MCF 10A (cell line): ENCODE measurements at regions not wholly inside any gene's neighbourhood (a gene's known extent, or its start where the extent isn't known, plus 50 kb on each side); places are given as distances from the start of the nearest gene placed in this dataset.

Experiments
- BruUV-seq: library from RNA; stranded (reverse); fragments of 400-500 nt; replicated peaks from 2 replicates; lab custom pipeline; 2021; lab: Mats Ljungman, UMichigan
- CTCF ChIA-PET: fragments of 300-600 bp; sonication (Branson Sonifier 250); formaldehyde crosslinking; extraction: SDS; loops from one replicate; lab custom pipeline; 2021; ENCODE audit warnings: antibody characterized with exemption, inconsistent platforms; lab: Yijun Ruan, JAX
- POLR2A ChIA-PET: fragments of 300-600, 350-650 bp; sonication (Branson Sonifier 250); formaldehyde crosslinking; extraction: SDS; loops from one replicate; lab custom pipeline; 2020; ENCODE audit warnings: antibody characterized with exemption, inconsistent platforms; lab: Yijun Ruan, JAX
- DNase-seq: peaks from one replicate; pipeline ENCODE4 v3.0.0-alpha.2; 2018; ENCODE audit not compliant: unreplicated experiment
- H3K27ac Mint-ChIP-seq: one replicate; pipeline ENCODE4 v1.8.0; 2022; ENCODE audit warnings: mild to moderate bottlenecking, low read depth, mixed read lengths; ENCODE audit not compliant: unreplicated experiment
- H3K27me3 Mint-ChIP-seq: one replicate; pipeline ENCODE4 v1.8.0; 2022; ENCODE audit warnings: mixed read lengths; ENCODE audit not compliant: insufficient read depth, unreplicated experiment
- H3K36me3 Mint-ChIP-seq: one replicate; pipeline ENCODE4 v1.8.0; 2022; ENCODE audit warnings: mild to moderate bottlenecking, moderate library complexity, mixed read lengths; ENCODE audit not compliant: insufficient read depth, unreplicated experiment
- H3K4me1 Mint-ChIP-seq: one replicate; pipeline ENCODE4 v1.8.0; 2022; ENCODE audit warnings: mixed read lengths; ENCODE audit not compliant: insufficient read depth, unreplicated experiment
- H3K4me3 Mint-ChIP-seq: one replicate; pipeline ENCODE4 v1.8.0; 2022; ENCODE audit warnings: mild to moderate bottlenecking, moderate library complexity, mixed read lengths; ENCODE audit not compliant: unreplicated experiment
- H3K9me3 Mint-ChIP-seq: one replicate; pipeline ENCODE4 v1.8.0; 2022; ENCODE audit warnings: mixed read lengths; ENCODE audit not compliant: unreplicated experiment
- intact Hi-C: fragments of 100-400 bp; cut with micrococcal nuclease; formaldehyde crosslinking; loops from 2 replicates; pipeline ENCODE4 v1.14.1; 2022
- TF ChIP-seq, protein P1 (sequence below): fragments of 200-600 bp; IDR thresholded peaks from one replicate; pipeline ENCODE4 v1.8.0; 2022; ENCODE audit warnings: antibody characterized with exemption, mild to moderate bottlenecking; ENCODE audit not compliant: unreplicated experiment

DNA sequence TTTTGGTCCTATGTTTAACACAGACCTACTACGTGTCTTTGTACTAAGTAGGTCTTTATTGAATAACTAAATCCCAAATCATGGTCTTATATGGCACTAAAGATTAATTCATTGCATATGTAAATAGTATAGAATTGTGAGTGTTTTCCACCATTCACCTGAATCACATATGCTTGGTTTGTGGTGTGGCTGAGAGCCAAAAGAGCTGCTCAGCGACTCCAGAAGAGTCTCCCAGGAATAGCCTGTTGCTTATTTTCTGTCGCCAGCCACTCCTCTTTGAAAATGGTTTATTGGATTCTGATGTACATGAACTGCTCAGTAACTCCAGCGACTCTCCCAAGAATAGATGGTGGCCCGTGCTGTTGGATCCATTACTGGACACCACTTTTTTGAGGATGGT lies 184.5 kb downstream of the CLCN4 start:
- peaks cover 10% of the 10 kb centered on the region for H3K27me3 Mint-ChIP-seq
- no peak overlapping the region for H3K4me3 Mint-ChIP-seq
- no peak overlapping the region for H3K27ac Mint-ChIP-seq
- intact Hi-C loops, result no loop called here
- TF ChIP-seq, protein P1, sequence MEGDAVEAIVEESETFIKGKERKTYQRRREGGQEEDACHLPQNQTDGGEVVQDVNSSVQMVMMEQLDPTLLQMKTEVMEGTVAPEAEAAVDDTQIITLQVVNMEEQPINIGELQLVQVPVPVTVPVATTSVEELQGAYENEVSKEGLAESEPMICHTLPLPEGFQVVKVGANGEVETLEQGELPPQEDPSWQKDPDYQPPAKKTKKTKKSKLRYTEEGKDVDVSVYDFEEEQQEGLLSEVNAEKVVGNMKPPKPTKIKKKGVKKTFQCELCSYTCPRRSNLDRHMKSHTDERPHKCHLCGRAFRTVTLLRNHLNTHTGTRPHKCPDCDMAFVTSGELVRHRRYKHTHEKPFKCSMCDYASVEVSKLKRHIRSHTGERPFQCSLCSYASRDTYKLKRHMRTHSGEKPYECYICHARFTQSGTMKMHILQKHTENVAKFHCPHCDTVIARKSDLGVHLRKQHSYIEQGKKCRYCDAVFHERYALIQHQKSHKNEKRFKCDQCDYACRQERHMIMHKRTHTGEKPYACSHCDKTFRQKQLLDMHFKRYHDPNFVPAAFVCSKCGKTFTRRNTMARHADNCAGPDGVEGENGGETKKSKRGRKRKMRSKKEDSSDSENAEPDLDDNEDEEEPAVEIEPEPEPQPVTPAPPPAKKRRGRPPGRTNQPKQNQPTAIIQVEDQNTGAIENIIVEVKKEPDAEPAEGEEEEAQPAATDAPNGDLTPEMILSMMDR, result no peak
- peak; percentile 18 for DNase-seq
- no peaks in the 10 kb centered on the region for H3K9me3 Mint-ChIP-seq
- H3K4me1 Mint-ChIP-seq, result peaks cover 4% of the 10 kb centered on the region
- POLR2A ChIA-PET, result no interaction called here
- no TSS peak for BruUV-seq
- CTCF ChIA-PET, result interaction anchor here (0.6 to 1.0 kb wide), 2 partner anchors 28 to 40 kb away, joined by 3 to 4 read pairs; no protein-coding TSS in a partner anchor
- no peaks in the 10 kb centered on the region for H3K36me3 Mint-ChIP-seq

DNA sequence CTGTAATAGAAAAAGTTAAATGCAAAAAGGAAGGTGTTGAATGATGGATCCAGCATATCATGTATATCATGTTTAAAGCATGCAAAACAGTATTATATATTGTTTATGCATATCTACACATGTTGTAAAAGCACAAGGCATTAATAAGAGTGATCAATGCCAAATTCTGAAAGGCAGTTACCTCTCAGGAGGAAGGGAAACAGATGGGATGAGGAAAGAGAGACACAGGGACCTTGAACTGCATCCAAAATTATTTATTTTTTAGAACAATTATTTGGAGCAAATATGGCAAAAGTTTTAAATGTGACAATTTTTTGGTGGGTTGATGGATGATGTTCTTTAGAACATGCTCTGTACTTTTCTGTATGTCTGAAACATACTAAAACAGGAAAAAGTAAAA lies 193.4 kb downstream of the CLCN4 start:
- no peaks in the 10 kb centered on the region for H3K36me3 Mint-ChIP-seq
- no peaks in the 10 kb centered on the region for H3K27me3 Mint-ChIP-seq
- ChIA-PET CTCF (no interaction called here), POLR2A (interaction anchor here (1.2 kb wide), 1 partner anchor 22 kb away, joined by 4 read pairs; no protein-coding TSS in a partner anchor)
- no peak for DNase-seq
- no peak overlapping the region for H3K27ac Mint-ChIP-seq
- peaks cover 7% of the 10 kb centered on the region for H3K4me1 Mint-ChIP-seq
- TF ChIP-seq, protein P1, result no peak
- peaks cover 12% of the 10 kb centered on the region for H3K9me3 Mint-ChIP-seq
- no TSS peak for BruUV-seq
- intact Hi-C loops, result no loop called here
- H3K4me3 Mint-ChIP-seq, result no peak overlapping the region

DNA sequence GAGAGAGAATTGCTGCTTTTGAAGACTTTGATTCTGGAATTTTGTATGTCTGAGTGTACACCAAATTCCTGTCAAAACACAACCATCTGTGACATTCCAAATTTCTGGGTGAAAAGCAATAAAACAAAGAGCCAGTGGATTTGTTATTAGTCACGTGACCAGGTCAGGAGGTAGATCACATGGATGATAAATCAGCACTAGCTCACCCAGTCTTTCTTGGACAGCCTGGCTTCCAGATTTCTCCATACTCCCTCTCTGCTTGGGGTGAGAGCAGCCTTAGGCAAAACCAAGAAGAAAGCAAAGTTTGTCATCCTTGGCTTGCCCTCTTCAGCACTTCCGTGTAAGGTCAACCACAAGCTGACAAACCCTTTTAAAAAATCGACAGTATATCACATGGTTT lies 194.2 kb downstream of the CLCN4 start:
- no peaks in the 10 kb centered on the region for H3K27me3 Mint-ChIP-seq
- CTCF ChIA-PET, result no interaction called here

DNA sequence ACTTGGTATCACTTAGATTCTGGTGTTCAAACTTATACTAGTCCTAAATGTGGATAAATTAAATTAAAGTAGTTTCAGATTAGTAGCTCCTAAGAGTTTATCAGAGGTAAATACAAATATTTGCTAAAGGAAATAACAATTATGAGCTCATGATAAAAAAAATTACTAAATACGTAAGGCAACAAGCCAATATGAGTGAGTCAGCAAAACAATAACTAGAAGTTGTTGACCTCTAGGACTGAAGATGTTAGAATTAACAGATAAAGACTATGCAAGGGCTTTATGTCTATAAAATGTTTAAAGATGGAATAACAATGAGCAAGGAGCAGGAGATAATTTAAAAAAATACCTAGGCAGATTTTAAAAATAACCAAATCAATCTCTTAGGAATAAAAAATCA lies 195.8 kb downstream of the CLCN4 start:
- CTCF ChIA-PET, result no interaction called here
- Mint-ChIP-seq H3K27ac (no peak overlapping the region), H3K9me3 (peaks cover 8% of the 10 kb centered on the region), H3K36me3 (no peaks in the 10 kb centered on the region), H3K27me3 (no peaks in the 10 kb centered on the region), H3K4me1 (peaks cover 7% of the 10 kb centered on the region), H3K4me3 (no peak overlapping the region)
- POLR2A ChIA-PET, result no interaction called here
- intact Hi-C loops, result no loop called here
- TF ChIP-seq, protein P1, result no peak
- no TSS peak for BruUV-seq
- peak; percentile 9 for DNase-seq

More for the DNA sequence above, 194.2 kb downstream of the CLCN4 start:
- Mint-ChIP-seq H3K36me3 (no peaks in the 10 kb centered on the region), H3K4me1 (peaks cover 7% of the 10 kb centered on the region), H3K9me3 (peaks cover 12% of the 10 kb centered on the region), H3K4me3 (no peak overlapping the region), H3K27ac (peak overlapping the region; percentile 16)
- no TSS peak for BruUV-seq
- POLR2A ChIA-PET, result interaction anchor here (1.2 kb wide), 1 partner anchor 21 kb away, joined by 4 read pairs; no protein-coding TSS in a partner anchor
- DNase-seq, result peak; percentile 29
- intact Hi-C loops, result no loop called here
- TF ChIP-seq, protein P1, result no peak
